Heart left ventricle (tissue), 16 donors: ENCODE measurements at regions not wholly inside any gene's neighbourhood (a gene's known extent, or its start where the extent isn't known, plus 50 kb on each side); places are given as distances from the start of the nearest gene placed in this dataset.

ENCODE experiments used
- ATAC-seq, 4 donors: fragments of 200-7000 bp; cut with Tn5 transposase; one replicate each; pipeline ENCODE4 v1.9.1; 2020 to 2022; ENCODE audit warnings: moderate library complexity in 4 of 4, mild to moderate bottlenecking in 3 of 4, moderate number of reproducible peaks in 1 of 4
- DNase-seq, 5 donors: peaks; one replicate each; pipeline ENCODE4 v3.0.0-alpha.2; 2020
- H3K27ac ChIP-seq, 12 donors: fragments of 200-600 bp; sonication (generic) in 4 of 12; one replicate each; pipeline versions ENCODE4 v1.5.0 to v1.8.0; 2016 to 2022; ENCODE audit warnings: mild to moderate bottlenecking in 2 of 12
- H3K27me3 ChIP-seq, 9 donors: fragments of 200-600 bp; sonication (generic) in 2 of 9; one replicate each; pipeline versions ENCODE4 v1.5.1 to v1.8.0; 2016 to 2022; ENCODE audit warnings: mild to moderate bottlenecking in 3 of 9
- H3K36me3 ChIP-seq, 9 donors: fragments of 200-600 bp; sonication (generic) in 2 of 9; one replicate each; pipeline versions ENCODE4 v1.5.0 to v1.8.0; 2018 to 2022; ENCODE audit warnings: mild to moderate bottlenecking in 2 of 9
- H3K4me1 ChIP-seq, 12 donors: fragments of 200-600 bp; sonication (generic) in 4 of 12; one replicate each; pipeline versions ENCODE4 v1.5.0 to v1.8.0; 2016 to 2022; ENCODE audit warnings: mild to moderate bottlenecking in 3 of 12
- H3K4me3 ChIP-seq, 12 donors: fragments of 200-600 bp; sonication (generic) in 4 of 12; one replicate each; pipeline versions ENCODE4 v1.5.0 to v1.8.0; 2017 to 2022; ENCODE audit warnings: mild to moderate bottlenecking in 9 of 12, moderate library complexity in 4 of 12
- H3K9me3 ChIP-seq, 12 donors: fragments of 200-600 bp; sonication (generic) in 4 of 12; one replicate each; pipeline versions ENCODE4 v1.5.0 to v1.8.0; 2016 to 2022; ENCODE audit warnings: mild to moderate bottlenecking in 1 of 12
- CTCF ChIP-seq, 12 donors: fragments of 200-600 bp; sonication (generic) in 4 of 12; IDR thresholded peaks; one replicate each; pipeline versions ENCODE4 v1.5.0 to v1.8.0; 2018 to 2022; ENCODE audit warnings: antibody characterized with exemption in 12 of 12, mild to moderate bottlenecking in 5 of 12
- POLR2A ChIP-seq, 2 donors: fragments of 450-650 bp; IDR thresholded peaks; one replicate each; pipeline ENCODE4 v1.6.1; 2017; ENCODE audit warnings: antibody characterized with exemption in 2 of 2, mild to moderate bottlenecking in 2 of 2, moderate library complexity in 2 of 2
- WGBS, 4 donors: extraction: QIAGEN DNeasy Blood & Tissue Kit in 2 of 4; methylation state at CpG; one replicate each; pipeline versions ENCODE4 v1.1.5 to v1.1.7; 2013 to 2018; 5-methylcytosine and 5-hydroxymethylcytosine counted together
- intact Hi-C, 10 donors: fragments of 100-400 bp; cut with DNase I; formaldehyde crosslinking; loops; one replicate each; pipeline versions ENCODE4 v1.11.1 to v1.14.2; 2022
- donor health status: ischemic (EF 13 %, LVEDD 7.1; RV severe dilation, severe dysfunction).
- donor health status: healthy with polysubstance abuse.
- donor health status: DM: no; HTN: yes; CAD: no.
- donor health status: DM: no; HTN: no; CAD: no.
- donor health status: ischemic (EF 25% LVEDD 6.9; RV normal size, moderate dysfunction).
- donor health status: ischemic (EF 25% LVEDD 5.7; RV mildly dilated, moderate dysfunction).
- donor health status: healthy.
- donor health status: DM: yes; HTN: yes; CAD: no.
- donor health status: ischemic (EF 35%, LVEDD 5.7; RV mildly dilated, moderate dysfunction).
- donor health status: nonischemic (EF 11% LVEDD 7.7; RV severe dilation, severe dysfunction).
- donor health status: DM: yes; HTN: yes; CAD: no.
- donor health status: PGD.
- donor health status: ischemic (EF 29% LVEDD 5.4; RV normal size, mild dysfunction).
- donor health status: nonischemic (EF 23%, LVEDD 6.1; RV moderate dilation, normal function).

GRCh38 chr6:138601128-138601527 is 101.8 kb upstream of the NHSL1 start:
- no peak overlapping the region for H3K4me3 ChIP-seq
- no peak for TF ChIP-seq CTCF (IDR thresholded peaks at IDR 0.05)
- TF ChIP-seq POLR2A (IDR thresholded peaks at IDR 0.05): no peak
- DNase-seq (no peak), ATAC-seq (no peak)
- intact Hi-C loops: no loop called here
- H3K27ac ChIP-seq: no peak overlapping the region
- no peaks in the 10 kb centered on the region for H3K9me3 ChIP-seq
- H3K27me3 ChIP-seq: no peaks in the 10 kb centered on the region
- peaks cover 0 to 7% (median 0%) of the 10 kb centered on the region in 12 donors for H3K4me1 ChIP-seq
- H3K36me3 ChIP-seq: no peaks in the 10 kb centered on the region

- Histone ChIP-seq H3K4me1 (no peaks in the 10 kb centered on the region), H3K27ac (no peak overlapping the region), H3K36me3 (no peaks in the 10 kb centered on the region), H3K9me3 (no peaks in the 10 kb centered on the region), H3K4me3 (no peak overlapping the region), H3K27me3 (no peaks in the 10 kb centered on the region)
- TF ChIP-seq CTCF (IDR thresholded peaks at IDR 0.05) (no peak), POLR2A (IDR thresholded peaks at IDR 0.05) (no peak)
- intact Hi-C loops: no loop called here
- WGBS, 4 donors: 95 to 100% (median 97%) methylated on average over 1 of the region's 1 CpG
- DNase-seq (no peak), ATAC-seq (no peak)
These were observed 106.7 kb upstream of the NHSL1 start for GRCh38 chr6:138605958-138606357.

- no peaks in the 10 kb centered on the region for H3K9me3 ChIP-seq
- ATAC-seq: no peak
- intact Hi-C loops: no loop called here
- H3K4me1 ChIP-seq: no peaks in the 10 kb centered on the region
- no peak overlapping the region for H3K4me3 ChIP-seq
- DNase-seq: no peak
- no peak for TF ChIP-seq POLR2A (IDR thresholded peaks at IDR 0.05)
- no peak overlapping the region for H3K27ac ChIP-seq
- no peaks in the 10 kb centered on the region for H3K27me3 ChIP-seq
- 75 to 84% (median 80%) methylated on average over 10 of the region's 10 CpGs for WGBS, 4 donors
- no peaks in the 10 kb centered on the region for H3K36me3 ChIP-seq
These were observed 108.5 kb upstream of the NHSL1 start for GRCh38 chr6:138607478-138608433.

GRCh38 chr6:138608896-138609295 is 109.6 kb upstream of the NHSL1 start:
- intact Hi-C loops: no loop called here
- no peaks in the 10 kb centered on the region for H3K4me1 ChIP-seq
- H3K27me3 ChIP-seq: no peaks in the 10 kb centered on the region
- no peaks in the 10 kb centered on the region for H3K9me3 ChIP-seq
- 97 to 100% (median 99%) methylated on average over 1 of the region's 1 CpG for WGBS, 4 donors
- no peak for TF ChIP-seq POLR2A (IDR thresholded peaks at IDR 0.05)
- TF ChIP-seq CTCF (IDR thresholded peaks at IDR 0.05): no peak
- no peak overlapping the region for H3K4me3 ChIP-seq
- H3K27ac ChIP-seq: no peak overlapping the region
- no peaks in the 10 kb centered on the region for H3K36me3 ChIP-seq
- DNase-seq (no peak), ATAC-seq (no peak)
